GM12878 (cell line): ENCODE measurements at regions not wholly inside any gene's neighbourhood (a gene's known extent, or its start where the extent isn't known, plus 50 kb on each side); places are given as distances from the start of the nearest gene placed in this dataset.

Experiments
- ATAC-seq: fragments of 200-7000 bp; cut with Tn5 transposase; 3 replicates; pipeline ENCODE4 v1.9.1; 2020; ENCODE audit warnings: mild to moderate bottlenecking, moderate library complexity
- BruUV-seq: library from RNA; stranded (reverse); fragments of 400-500 nt; replicated peaks from 2 replicates; lab custom pipeline; 2021; lab: Mats Ljungman, UMichigan
- CTCF ChIA-PET: fragments of 300-600 bp; sonication (Branson Sonifier 250); formaldehyde crosslinking; extraction: SDS; loops from one replicate; lab custom pipeline; 2021; ENCODE audit warnings: inconsistent platforms; lab: Yijun Ruan, JAX
- POLR2A ChIA-PET: fragments of 350-600 bp; formaldehyde crosslinking; extraction: SDS; loops from one replicate; lab custom pipeline; 2021; ENCODE audit warnings: inconsistent platforms; lab: Charles Lee
- RAD21 ChIA-PET: fragments of 300-600 bp; sonication (Branson Sonifier 250); formaldehyde crosslinking; loops from one replicate; lab custom pipeline; 2023; ENCODE audit warnings: antibody characterized with exemption; ENCODE audit not compliant: unreplicated experiment; lab: Charles Lee
- SMC1A ChIA-PET: fragments of 300-600 bp; sonication (Branson Sonifier 250); formaldehyde crosslinking; loops from one replicate; lab custom pipeline; 2023; ENCODE audit not compliant: unreplicated experiment, uncharacterized antibody; lab: Charles Lee
- DNase-seq: peaks from one replicate; pipeline ENCODE4 v3.0.0-alpha.2; 2011; ENCODE audit warnings: low read depth, low spot score
- FAIRE-seq: peaks from 3 replicates; lab custom pipeline; 2011; peaks lifted over from hg19 to GRCh38; lab: Jason Lieb, UNC
- H2AFZ ChIP-seq: 2 replicates; pipeline ENCODE4 v1.6.0; 2011; ENCODE audit warnings: low read depth, low read length, control low read depth; ENCODE audit not compliant: control insufficient read depth
- H3K27ac ChIP-seq: 2 replicates; pipeline ENCODE4 v1.5.1; 2011; ENCODE audit warnings: control low read depth; ENCODE audit not compliant: control insufficient read depth, insufficient read depth
- H3K27me3 ChIP-seq, 2 experiments: replicated peaks in 1 of 2; 2 replicates each; pipeline versions ENCODE4 v1.6.0 to v1.6.1; 2011; ENCODE audit warnings: low read length in 1 of 2; ENCODE audit not compliant: control insufficient read depth in 2 of 2, insufficient read depth in 2 of 2
- H3K36me3 ChIP-seq, 2 experiments: 2 replicates each; pipeline ENCODE4 v1.5.1; 2011; ENCODE audit warnings: low read length in 1 of 2; ENCODE audit not compliant: control insufficient read depth in 2 of 2, insufficient read depth in 2 of 2
- H3K4me1 ChIP-seq: 2 replicates; pipeline ENCODE4 v1.6.1; 2011; ENCODE audit warnings: mild to moderate bottlenecking, low read length, moderate library complexity, mixed read lengths; ENCODE audit not compliant: control insufficient read depth, insufficient read depth
- H3K4me2 ChIP-seq: 2 replicates; pipeline ENCODE4 v1.6.0; 2011; ENCODE audit warnings: control low read depth; ENCODE audit not compliant: control insufficient read depth, insufficient read depth
- H3K4me3 ChIP-seq: fragments of 200-600 bp; sonication (generic); 2 replicates; pipeline ENCODE4 v1.5.1; 2016
- H3K79me2 ChIP-seq: 2 replicates; pipeline ENCODE4 v1.6.0; 2011; ENCODE audit warnings: low read length; ENCODE audit not compliant: control insufficient read depth, insufficient read depth
- H3K9ac ChIP-seq: 2 replicates; pipeline ENCODE4 v1.8.0; 2011; ENCODE audit warnings: low read length, control low read depth, mixed read lengths; ENCODE audit not compliant: control insufficient read depth, insufficient read depth
- H3K9me3 ChIP-seq: replicated peaks from 3 replicates; pipeline ENCODE4 v1.5.1; 2011; ENCODE audit warnings: mild to moderate bottlenecking, low read length; ENCODE audit not compliant: control insufficient read depth, insufficient read depth
- H4K20me1 ChIP-seq: 2 replicates; pipeline ENCODE4 v1.6.0; 2011; ENCODE audit not compliant: control insufficient read depth, insufficient read depth
- EP300 ChIP-seq, 2 experiments: fragments of 150-350 bp in 1 of 2; IDR thresholded peaks; 2 replicates each; pipeline ENCODE4 v1.6.1; 2011 to 2012; ENCODE audit warnings: low read depth in 2 of 2, low read length in 2 of 2, borderline replicate concordance in 1 of 2, improper control_type of control experiment in 1 of 2, inconsistent platforms in 1 of 2; ENCODE audit not compliant: control insufficient read depth in 1 of 2
- HDGF ChIP-seq: fragments of 450-650 bp; IDR thresholded peaks from 2 replicates; pipeline ENCODE4 v1.6.1; 2016; ENCODE audit warnings: antibody characterized with exemption
- MTA3 ChIP-seq: IDR thresholded peaks from 2 replicates; pipeline ENCODE4 v1.6.1; 2012; ENCODE audit warnings: low read length, inconsistent platforms, borderline replicate concordance
- RB1 ChIP-seq: fragments of 450-650 bp; formaldehyde crosslinking; IDR thresholded peaks from 2 replicates; pipeline ENCODE4 v1.6.1; 2017; ENCODE audit warnings: mild to moderate bottlenecking, borderline replicate concordance
- SIN3A ChIP-seq: IDR thresholded peaks from 2 replicates; pipeline ENCODE4 v1.6.1; 2012; ENCODE audit warnings: low read depth, low read length, improper control_type of control experiment
- ZNF592 ChIP-seq: fragments of 450-650 bp; IDR thresholded peaks from 2 replicates; pipeline ENCODE4 v1.6.1; 2017; ENCODE audit warnings: mild to moderate bottlenecking, moderate library complexity
- WGBS: methylation state at CpG from one replicate; pipeline ENCODE4 v1.1.6; 2016; ENCODE audit warnings: low lambda C conversion rate; ENCODE audit not compliant: insufficient replicate concordance, insufficient coverage; ENCODE audit errors: missing lambda C conversion rate; 5-methylcytosine and 5-hydroxymethylcytosine counted together
- in situ Hi-C: fragments of 300-500 bp; cut with MboI; formaldehyde crosslinking; loops from 9 replicates; pipeline ENCODE4 v1.14.3; 2018; ENCODE audit warnings: mixed read lengths
- intact Hi-C: fragments of 100-400 bp; cut with micrococcal nuclease; formaldehyde crosslinking; loops from one replicate; pipeline ENCODE4 v1.14.2; 2022; ENCODE audit not compliant: unreplicated experiment

GRCh38 chrX:134732676-134733075, 64.3 kb downstream of the PABIR2 start:
- in situ Hi-C loops (no loop called here), intact Hi-C loops (no loop called here)
- Histone ChIP-seq H3K36me3 (no peaks in the 10 kb centered on the region), H2AFZ (no peak overlapping the region), H4K20me1 (no peaks in the 10 kb centered on the region), H3K79me2 (no peaks in the 10 kb centered on the region), H3K9ac (no peak overlapping the region), H3K4me3 (no peak overlapping the region), H3K4me2 (no peak overlapping the region), H3K9me3 (no peaks in the 10 kb centered on the region), H3K27ac (no peak overlapping the region), H3K4me1 (no peaks in the 10 kb centered on the region), H3K27me3 (no peaks in the 10 kb centered on the region)
- no peak for TF ChIP-seq SIN3A
- TF ChIP-seq EP300 (IDR thresholded peaks at IDR 0.05; ENCODE audit: borderline replicate concordance in 1 of 2, control insufficient read depth in 1 of 2, low read depth in 2 of 2, low read length in 2 of 2) = no peak
- no peak for TF ChIP-seq RB1
- no peak for TF ChIP-seq HDGF
- TF ChIP-seq ZNF592 = no peak
- no peak for TF ChIP-seq MTA3
- DNase-seq (no peak), FAIRE-seq (no peak), ATAC-seq (no peak)
- ChIA-PET CTCF (interaction anchor here (1.1 kb wide), 1 partner anchor 21 kb away, joined by 3 read pairs; no protein-coding TSS in a partner anchor), POLR2A (interaction anchor here (0.6 kb wide), 1 partner anchor 65 kb away, joined by 3 read pairs; no protein-coding TSS in a partner anchor), SMC1A (interaction anchor here (1.0 to 1.2 kb wide), 2 partner anchors 13 to 18 kb away, joined by 3 read pairs; no protein-coding TSS in a partner anchor), RAD21 (no interaction called here)
- BruUV-seq = no TSS peak
- WGBS = 29% methylated on average over 6 of the region's 6 CpGs
